ENCODE measurements at regions not wholly inside any gene's neighbourhood (a gene's known extent, or its start where the extent isn't known, plus 50 kb on each side); places are given as distances from the start of the nearest gene placed in this dataset.

DNA sequence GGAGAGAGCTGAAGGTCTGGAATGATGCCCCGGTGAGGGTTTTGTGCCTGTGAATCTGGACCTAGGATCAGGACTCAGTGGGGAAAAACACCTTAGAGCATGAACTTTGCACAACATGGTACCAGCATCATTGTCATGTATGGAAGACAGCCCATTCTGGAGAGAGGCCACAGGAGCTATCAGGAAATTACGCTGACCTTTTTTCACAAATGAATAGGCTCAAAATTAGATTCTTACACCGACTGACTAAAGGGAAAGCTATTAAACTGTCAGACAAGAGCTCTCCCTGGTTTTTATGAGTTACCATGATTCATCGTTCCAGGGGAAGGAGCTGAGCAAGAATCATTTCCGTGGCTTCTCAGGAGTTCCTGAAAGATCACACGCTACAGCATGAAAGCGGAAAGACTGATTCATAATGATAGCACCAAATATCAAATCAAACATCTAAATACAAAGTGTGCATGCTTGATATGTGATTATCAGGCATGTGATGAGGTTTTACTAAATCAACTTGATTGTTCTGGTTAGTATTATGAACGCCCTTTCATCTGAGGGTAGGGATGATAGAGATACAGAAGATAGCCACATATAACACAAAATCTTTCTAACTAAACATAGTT is 224.9 kb upstream of the SMLR1 start:
- H3K36me3 ChIP-seq: no peaks in the 10 kb centered on the region
- H3K9me3 ChIP-seq: no peaks in the 10 kb centered on the region
- TF ChIP-seq EP300 (IDR thresholded peaks at IDR 0.05) (no peak), POLR2A (IDR thresholded peaks at IDR 0.05) (no peak), POLR2AphosphoS5 (IDR thresholded peaks at IDR 0.05) (no peak)
- TF ChIP-seq, protein P1, sequence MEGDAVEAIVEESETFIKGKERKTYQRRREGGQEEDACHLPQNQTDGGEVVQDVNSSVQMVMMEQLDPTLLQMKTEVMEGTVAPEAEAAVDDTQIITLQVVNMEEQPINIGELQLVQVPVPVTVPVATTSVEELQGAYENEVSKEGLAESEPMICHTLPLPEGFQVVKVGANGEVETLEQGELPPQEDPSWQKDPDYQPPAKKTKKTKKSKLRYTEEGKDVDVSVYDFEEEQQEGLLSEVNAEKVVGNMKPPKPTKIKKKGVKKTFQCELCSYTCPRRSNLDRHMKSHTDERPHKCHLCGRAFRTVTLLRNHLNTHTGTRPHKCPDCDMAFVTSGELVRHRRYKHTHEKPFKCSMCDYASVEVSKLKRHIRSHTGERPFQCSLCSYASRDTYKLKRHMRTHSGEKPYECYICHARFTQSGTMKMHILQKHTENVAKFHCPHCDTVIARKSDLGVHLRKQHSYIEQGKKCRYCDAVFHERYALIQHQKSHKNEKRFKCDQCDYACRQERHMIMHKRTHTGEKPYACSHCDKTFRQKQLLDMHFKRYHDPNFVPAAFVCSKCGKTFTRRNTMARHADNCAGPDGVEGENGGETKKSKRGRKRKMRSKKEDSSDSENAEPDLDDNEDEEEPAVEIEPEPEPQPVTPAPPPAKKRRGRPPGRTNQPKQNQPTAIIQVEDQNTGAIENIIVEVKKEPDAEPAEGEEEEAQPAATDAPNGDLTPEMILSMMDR (IDR thresholded peaks at IDR 0.05): no peak
- H3K27ac ChIP-seq: no peak overlapping the region
- WGBS, 2 donors (ENCODE audit: low coverage in 1 of 2): 62 to 64% methylated on average over 7 to 8 of the region's 8 CpGs
- no peaks in the 10 kb centered on the region for H3K4me1 ChIP-seq
- no peak for ATAC-seq
- no peak overlapping the region for H3K4me3 ChIP-seq
- no peaks in the 10 kb centered on the region for H3K27me3 ChIP-seq

GRCh38 chr6:130603391-130603790 is 223.8 kb upstream of the SMLR1 start:
- TF ChIP-seq EP300 (IDR thresholded peaks at IDR 0.05) (no peak), POLR2AphosphoS5 (IDR thresholded peaks at IDR 0.05) (no peak), POLR2A (IDR thresholded peaks at IDR 0.05) (no peak)
- TF ChIP-seq, protein P1 (IDR thresholded peaks at IDR 0.05): no peak
- no peaks in the 10 kb centered on the region for H3K27me3 ChIP-seq
- no peaks in the 10 kb centered on the region for H3K4me1 ChIP-seq
- 59 to 97% methylated on average over 3 of the region's 3 CpGs for WGBS, 2 donors (ENCODE audit: low coverage in 1 of 2)
- no peaks in the 10 kb centered on the region for H3K36me3 ChIP-seq
- H3K9me3 ChIP-seq: no peaks in the 10 kb centered on the region
- no peak overlapping the region for H3K27ac ChIP-seq
- no peak for ATAC-seq
- H3K4me3 ChIP-seq: no peak overlapping the region

GRCh38 chr6:130604841-130605399 is 222.3 kb upstream of the SMLR1 start:
- H3K9me3 ChIP-seq: no peaks in the 10 kb centered on the region
- no peak for ATAC-seq
- H3K4me1 ChIP-seq: no peaks in the 10 kb centered on the region
- 23 to 67% methylated on average over 2 of the region's 2 CpGs for WGBS, 2 donors (ENCODE audit: low coverage in 1 of 2)
- H3K36me3 ChIP-seq: no peaks in the 10 kb centered on the region
- H3K4me3 ChIP-seq: no peak overlapping the region
- no peaks in the 10 kb centered on the region for H3K27me3 ChIP-seq
- TF ChIP-seq, protein P1 (IDR thresholded peaks at IDR 0.05): no peak
- TF ChIP-seq POLR2AphosphoS5 (IDR thresholded peaks at IDR 0.05) (no peak), POLR2A (IDR thresholded peaks at IDR 0.05) (no peak), EP300 (IDR thresholded peaks at IDR 0.05) (no peak)
- no peak overlapping the region for H3K27ac ChIP-seq

- Histone ChIP-seq H3K9me3 (no peaks in the 10 kb centered on the region), H3K4me1 (no peaks in the 10 kb centered on the region), H3K27me3 (no peaks in the 10 kb centered on the region), H3K36me3 (no peaks in the 10 kb centered on the region), H3K27ac (no peak overlapping the region), H3K4me3 (no peak overlapping the region)
- no peak for ATAC-seq
- TF ChIP-seq, protein P1 (IDR thresholded peaks at IDR 0.05): no peak
- TF ChIP-seq EP300 (IDR thresholded peaks at IDR 0.05) (no peak), POLR2A (IDR thresholded peaks at IDR 0.05) (no peak), POLR2AphosphoS5 (IDR thresholded peaks at IDR 0.05) (no peak)
- WGBS, 2 donors (ENCODE audit: low coverage in 1 of 2): 15 to 40% methylated on average over 2 of the region's 2 CpGs
These were observed 216.9 kb upstream of the SMLR1 start for GRCh38 chr6:130610303-130610702.

GRCh38 chr6:130611366-130611765 is 215.8 kb upstream of the SMLR1 start:
- no peak for ATAC-seq
- TF ChIP-seq, protein P1 (IDR thresholded peaks at IDR 0.05): no peak
- TF ChIP-seq POLR2A (IDR thresholded peaks at IDR 0.05) (no peak), EP300 (IDR thresholded peaks at IDR 0.05) (no peak), POLR2AphosphoS5 (IDR thresholded peaks at IDR 0.05) (no peak)
- no peaks in the 10 kb centered on the region for H3K9me3 ChIP-seq
- no peak overlapping the region for H3K4me3 ChIP-seq
- no peaks in the 10 kb centered on the region for H3K4me1 ChIP-seq
- H3K27ac ChIP-seq: no peak overlapping the region
- H3K27me3 ChIP-seq: no peaks in the 10 kb centered on the region
- 62 to 64% methylated on average over 7 of the region's 7 CpGs for WGBS, 2 donors (ENCODE audit: low coverage in 1 of 2)
- H3K36me3 ChIP-seq: no peaks in the 10 kb centered on the region

Measured in gastroesophageal sphincter (tissue), 4 donors.